Breast epithelium (tissue), 3 donors: ENCODE measurements at regions not wholly inside any gene's neighbourhood (a gene's known extent, or its start where the extent isn't known, plus 50 kb on each side); places are given as distances from the start of the nearest gene placed in this dataset.

Experiments
- POLR2A ChIP-seq: fragments of 450-650 bp; IDR thresholded peaks from one replicate; pipeline ENCODE4 v1.6.1; 2016; ENCODE audit warnings: antibody characterized with exemption, mild to moderate bottlenecking, moderate library complexity
- POLR2AphosphoS5 ChIP-seq, 3 donors: sonication (generic); formaldehyde crosslinking; IDR thresholded peaks; one replicate each; pipeline ENCODE4 v1.6.1; 2017; ENCODE audit warnings: antibody characterized with exemption in 3 of 3
- TF ChIP-seq, protein P1 (sequence below), 3 donors: fragments of 450-650 bp; IDR thresholded peaks; one replicate each; pipeline ENCODE4 v1.5.1; 2016 to 2017; ENCODE audit warnings: antibody characterized with exemption in 3 of 3, mild to moderate bottlenecking in 3 of 3, moderate library complexity in 3 of 3

- TF ChIP-seq, protein P1, sequence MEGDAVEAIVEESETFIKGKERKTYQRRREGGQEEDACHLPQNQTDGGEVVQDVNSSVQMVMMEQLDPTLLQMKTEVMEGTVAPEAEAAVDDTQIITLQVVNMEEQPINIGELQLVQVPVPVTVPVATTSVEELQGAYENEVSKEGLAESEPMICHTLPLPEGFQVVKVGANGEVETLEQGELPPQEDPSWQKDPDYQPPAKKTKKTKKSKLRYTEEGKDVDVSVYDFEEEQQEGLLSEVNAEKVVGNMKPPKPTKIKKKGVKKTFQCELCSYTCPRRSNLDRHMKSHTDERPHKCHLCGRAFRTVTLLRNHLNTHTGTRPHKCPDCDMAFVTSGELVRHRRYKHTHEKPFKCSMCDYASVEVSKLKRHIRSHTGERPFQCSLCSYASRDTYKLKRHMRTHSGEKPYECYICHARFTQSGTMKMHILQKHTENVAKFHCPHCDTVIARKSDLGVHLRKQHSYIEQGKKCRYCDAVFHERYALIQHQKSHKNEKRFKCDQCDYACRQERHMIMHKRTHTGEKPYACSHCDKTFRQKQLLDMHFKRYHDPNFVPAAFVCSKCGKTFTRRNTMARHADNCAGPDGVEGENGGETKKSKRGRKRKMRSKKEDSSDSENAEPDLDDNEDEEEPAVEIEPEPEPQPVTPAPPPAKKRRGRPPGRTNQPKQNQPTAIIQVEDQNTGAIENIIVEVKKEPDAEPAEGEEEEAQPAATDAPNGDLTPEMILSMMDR (IDR thresholded peaks at IDR 0.05) = no peak
- TF ChIP-seq POLR2A (no peak), POLR2AphosphoS5 (IDR thresholded peaks at IDR 0.05) (no peak)
Measured at GRCh38 chr4:20440170-20440569, 188.5 kb downstream of the SLIT2 start.
